OCI-LY3 (cell line): ENCODE measurements at regions not wholly inside any gene's neighbourhood (a gene's known extent, or its start where the extent isn't known, plus 50 kb on each side); places are given as distances from the start of the nearest gene placed in this dataset.

Experiments
- EZH2phosphoT487 ChIP-seq: fragments of 200-600 bp; shearing (Covaris generic); IDR thresholded peaks from 2 replicates; pipeline ENCODE4 v1.6.1; 2018; ENCODE audit warnings: antibody characterized with exemption, mixed run types, low read depth
- TF ChIP-seq, protein P1 (sequence below): fragments of 200-600, 300-600 bp; sonication (generic); IDR thresholded peaks from 2 replicates; pipeline ENCODE4 v1.5.1; 2014; ENCODE audit warnings: antibody characterized with exemption, low read length, low read depth

DNA sequence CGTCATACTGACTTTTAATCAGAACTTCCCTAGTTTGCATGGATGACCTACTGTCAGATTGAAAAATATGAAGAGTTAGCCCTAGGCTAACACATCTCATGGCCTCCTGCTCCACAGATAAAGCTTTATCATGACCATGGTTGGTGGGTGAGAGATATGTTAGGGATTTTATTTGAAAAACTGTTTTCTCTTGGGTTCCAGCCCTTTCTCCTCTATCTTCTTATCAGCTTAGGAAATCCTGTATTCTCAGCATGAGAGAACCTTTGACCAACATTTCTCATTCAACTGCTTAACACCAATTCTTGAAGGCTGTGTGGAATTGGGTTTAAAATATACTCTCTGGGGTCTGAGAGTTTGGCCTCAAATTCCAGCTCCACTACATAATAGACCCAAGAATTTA, 1407.0 kb upstream of the CELF4 start:
- TF ChIP-seq, protein P1, sequence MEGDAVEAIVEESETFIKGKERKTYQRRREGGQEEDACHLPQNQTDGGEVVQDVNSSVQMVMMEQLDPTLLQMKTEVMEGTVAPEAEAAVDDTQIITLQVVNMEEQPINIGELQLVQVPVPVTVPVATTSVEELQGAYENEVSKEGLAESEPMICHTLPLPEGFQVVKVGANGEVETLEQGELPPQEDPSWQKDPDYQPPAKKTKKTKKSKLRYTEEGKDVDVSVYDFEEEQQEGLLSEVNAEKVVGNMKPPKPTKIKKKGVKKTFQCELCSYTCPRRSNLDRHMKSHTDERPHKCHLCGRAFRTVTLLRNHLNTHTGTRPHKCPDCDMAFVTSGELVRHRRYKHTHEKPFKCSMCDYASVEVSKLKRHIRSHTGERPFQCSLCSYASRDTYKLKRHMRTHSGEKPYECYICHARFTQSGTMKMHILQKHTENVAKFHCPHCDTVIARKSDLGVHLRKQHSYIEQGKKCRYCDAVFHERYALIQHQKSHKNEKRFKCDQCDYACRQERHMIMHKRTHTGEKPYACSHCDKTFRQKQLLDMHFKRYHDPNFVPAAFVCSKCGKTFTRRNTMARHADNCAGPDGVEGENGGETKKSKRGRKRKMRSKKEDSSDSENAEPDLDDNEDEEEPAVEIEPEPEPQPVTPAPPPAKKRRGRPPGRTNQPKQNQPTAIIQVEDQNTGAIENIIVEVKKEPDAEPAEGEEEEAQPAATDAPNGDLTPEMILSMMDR: no peak
- no peak for TF ChIP-seq EZH2phosphoT487
